ENCODE measurements at regions not wholly inside any gene's neighbourhood (a gene's known extent, or its start where the extent isn't known, plus 50 kb on each side); places are given as distances from the start of the nearest gene placed in this dataset.

- H3K4me3 Mint-ChIP-seq (ENCODE audit: unreplicated experiment), result no peak overlapping the region
- Histone ChIP-seq H3K36me3 (ENCODE audit: control insufficient read depth, insufficient read depth, low read length) (no peaks in the 10 kb centered on the region), H3K4me1 (no peaks in the 10 kb centered on the region), H3K4me3 (ENCODE audit: low read depth, low read length) (no peak overlapping the region), H3K27me3 (replicated peaks; ENCODE audit: control insufficient read depth, insufficient read depth, low read length) (no peaks in the 10 kb centered on the region), H3K9me3 (no peaks in the 10 kb centered on the region)
- ChIA-PET POLR2A (no interaction called here), CTCF (no interaction called here)
- BruUV-seq (replicated peaks), result no TSS peak
- no peak for TF ChIP-seq CTCF (IDR thresholded peaks at IDR 0.05; ENCODE audit: insufficient read depth in 1 of 2, low read depth in 1 of 2, low read length in 1 of 2, severe bottlenecking in 1 of 2, unreplicated experiment in 1 of 2)
- H3K36me3 Mint-ChIP-seq (ENCODE audit: insufficient read depth, unreplicated experiment), result no peaks in the 10 kb centered on the region
- H3K9me3 Mint-ChIP-seq (ENCODE audit: unreplicated experiment), result no peaks in the 10 kb centered on the region
- no peak overlapping the region for H3K27ac Mint-ChIP-seq (ENCODE audit: unreplicated experiment)
- H3K4me1 Mint-ChIP-seq (ENCODE audit: low read depth, unreplicated experiment), result no peaks in the 10 kb centered on the region
- intact Hi-C loops (cut with micrococcal nuclease; ENCODE audit: unreplicated experiment), result no loop called here
- DNase-seq, result no peak
- H3K27me3 Mint-ChIP-seq (ENCODE audit: insufficient read depth, unreplicated experiment), result peaks cover 16% of the 10 kb centered on the region
Measured at GRCh38 chr19:34832581-34833112, 59.6 kb upstream of the ZNF599 start.

- no peak for TF ChIP-seq CTCF (IDR thresholded peaks at IDR 0.05; ENCODE audit: insufficient read depth in 1 of 2, low read depth in 1 of 2, low read length in 1 of 2, severe bottlenecking in 1 of 2, unreplicated experiment in 1 of 2)
- H3K36me3 Mint-ChIP-seq (ENCODE audit: insufficient read depth, unreplicated experiment), result no peaks in the 10 kb centered on the region
- peaks cover 17% of the 10 kb centered on the region for H3K27me3 Mint-ChIP-seq (ENCODE audit: insufficient read depth, unreplicated experiment)
- H3K4me3 Mint-ChIP-seq (ENCODE audit: unreplicated experiment), result no peak overlapping the region
- CTCF ChIA-PET, result no interaction called here
- no peak for DNase-seq
- no peaks in the 10 kb centered on the region for H3K4me1 Mint-ChIP-seq (ENCODE audit: low read depth, unreplicated experiment)
- no peaks in the 10 kb centered on the region for H3K27me3 ChIP-seq (replicated peaks; ENCODE audit: control insufficient read depth, insufficient read depth, low read length)
- H3K36me3 ChIP-seq (ENCODE audit: control insufficient read depth, insufficient read depth, low read length), result no peaks in the 10 kb centered on the region
- H3K4me3 ChIP-seq (ENCODE audit: low read depth, low read length), result no peak overlapping the region
- no peaks in the 10 kb centered on the region for H3K4me1 ChIP-seq
- BruUV-seq (replicated peaks), result no TSS peak
- H3K27ac Mint-ChIP-seq (ENCODE audit: unreplicated experiment), result no peak overlapping the region
- no peaks in the 10 kb centered on the region; the same call in 1 of the 2 replicates for H3K9me3 ChIP-seq
- POLR2A ChIA-PET, result no interaction called here
- intact Hi-C loops (cut with micrococcal nuclease; ENCODE audit: unreplicated experiment), result no loop called here
- no peaks in the 10 kb centered on the region for H3K9me3 Mint-ChIP-seq (ENCODE audit: unreplicated experiment)
Measured at GRCh38 chr19:34831714-34832113, 58.7 kb upstream of the ZNF599 start.

- ChIA-PET POLR2A (no interaction called here), CTCF (no interaction called here)
- no peak overlapping the region for H3K4me3 ChIP-seq (ENCODE audit: low read depth, low read length)
- Mint-ChIP-seq H3K4me3 (ENCODE audit: unreplicated experiment) (no peak overlapping the region), H3K36me3 (ENCODE audit: insufficient read depth, unreplicated experiment) (no peaks in the 10 kb centered on the region), H3K9me3 (ENCODE audit: unreplicated experiment) (no peaks in the 10 kb centered on the region), H3K4me1 (ENCODE audit: low read depth, unreplicated experiment) (no peaks in the 10 kb centered on the region), H3K27ac (ENCODE audit: unreplicated experiment) (no peak overlapping the region), H3K27me3 (ENCODE audit: insufficient read depth, unreplicated experiment) (peaks cover 15% of the 10 kb centered on the region)
- H3K4me1 ChIP-seq, result no peaks in the 10 kb centered on the region
- no peak for DNase-seq
- TF ChIP-seq CTCF (IDR thresholded peaks at IDR 0.05; ENCODE audit: insufficient read depth in 1 of 2, low read depth in 1 of 2, low read length in 1 of 2, severe bottlenecking in 1 of 2, unreplicated experiment in 1 of 2), result no peak
- no TSS peak for BruUV-seq (replicated peaks)
- H3K36me3 ChIP-seq (ENCODE audit: control insufficient read depth, insufficient read depth, low read length), result no peaks in the 10 kb centered on the region
- H3K27me3 ChIP-seq (replicated peaks; ENCODE audit: control insufficient read depth, insufficient read depth, low read length), result no peaks in the 10 kb centered on the region
- no peaks in the 10 kb centered on the region; the same call in 1 of the 2 replicates for H3K9me3 ChIP-seq
- intact Hi-C loops (cut with micrococcal nuclease; ENCODE audit: unreplicated experiment), result no loop called here
Measured at GRCh38 chr19:34828156-34828555, 55.1 kb upstream of the ZNF599 start.
